SK-MEL-5 (cell line): ENCODE measurements at regions not wholly inside any gene's neighbourhood (a gene's known extent, or its start where the extent isn't known, plus 50 kb on each side); places are given as distances from the start of the nearest gene placed in this dataset.

Experiments
- DNase-seq: peaks from one replicate; pipeline ENCODE4 v3.0.0-alpha.2; 2016; ENCODE audit warnings: low read depth, low spot score
- in situ Hi-C: cut with HindIII; loops from 2 replicates; pipeline ENCODE4 v1.10.0; 2016; ENCODE audit warnings: low sequenced_read_pairs, high pct_unique_total_duplicates, low pct_unique_long_range_greater_than_20kb

DNA sequence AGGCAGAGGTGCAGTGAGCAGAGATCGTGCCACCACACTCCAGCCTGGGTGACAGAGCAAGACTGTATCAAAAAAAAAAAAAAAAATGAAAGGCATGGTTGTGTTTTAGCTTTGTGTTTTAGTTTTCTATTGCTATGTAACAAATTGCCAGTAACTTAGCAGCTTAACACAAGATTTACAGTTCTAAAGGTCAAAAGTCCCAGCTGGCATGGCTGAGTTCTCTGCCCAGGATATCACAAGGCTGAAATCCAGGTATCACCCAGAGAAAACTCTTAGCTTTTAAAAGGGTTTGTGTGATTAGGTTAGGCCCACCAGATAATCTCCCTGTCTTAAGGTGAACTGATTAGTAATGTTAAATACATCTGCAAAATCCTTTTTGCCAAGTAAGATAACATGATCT, 107.7 kb upstream of the YPEL5 start:
- in situ Hi-C loops = no loop called here
- DNase-seq = no peak

DNA sequence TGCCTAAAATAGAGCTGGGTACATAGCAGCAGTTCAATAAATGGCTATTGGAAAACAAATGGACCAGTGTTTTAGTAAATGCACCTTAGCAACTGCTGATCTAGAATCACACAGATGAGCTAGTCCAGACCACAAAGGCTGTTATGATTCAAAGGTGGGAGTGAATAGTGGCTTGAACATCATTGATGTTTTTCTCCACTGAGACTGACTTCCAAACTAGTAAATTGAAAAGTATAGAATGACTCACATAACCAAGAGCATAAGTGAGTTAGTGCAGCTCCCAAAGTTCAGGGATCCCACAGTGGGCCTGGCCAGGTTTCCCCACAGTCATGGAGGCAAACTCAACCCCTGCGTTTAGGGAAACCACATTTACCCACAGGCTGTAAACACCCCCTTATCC, 106.7 kb upstream of the YPEL5 start:
- peak; percentile 9 for DNase-seq
- in situ Hi-C loops = no loop called here

DNA sequence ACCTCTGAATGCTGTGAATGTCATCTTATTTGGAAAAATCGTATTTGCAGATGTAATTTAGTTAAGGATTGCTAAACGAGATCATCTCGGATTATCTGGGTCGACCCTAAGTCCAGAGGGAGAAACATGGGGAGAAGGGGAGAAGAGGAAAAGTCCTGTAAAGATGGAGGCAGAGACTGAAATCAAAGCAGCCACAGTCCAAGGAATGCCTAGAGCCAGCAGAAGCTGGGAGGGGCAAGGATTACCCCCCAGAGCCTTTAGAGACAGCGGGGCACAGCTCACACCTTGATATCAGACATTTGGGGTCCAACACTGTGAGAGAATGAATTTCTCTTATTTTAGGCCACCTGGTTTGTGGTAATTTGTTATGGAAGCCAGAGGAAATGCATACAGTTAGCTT, 104.9 kb upstream of the YPEL5 start:
- DNase-seq = no peak
- in situ Hi-C loops = no loop called here

DNA sequence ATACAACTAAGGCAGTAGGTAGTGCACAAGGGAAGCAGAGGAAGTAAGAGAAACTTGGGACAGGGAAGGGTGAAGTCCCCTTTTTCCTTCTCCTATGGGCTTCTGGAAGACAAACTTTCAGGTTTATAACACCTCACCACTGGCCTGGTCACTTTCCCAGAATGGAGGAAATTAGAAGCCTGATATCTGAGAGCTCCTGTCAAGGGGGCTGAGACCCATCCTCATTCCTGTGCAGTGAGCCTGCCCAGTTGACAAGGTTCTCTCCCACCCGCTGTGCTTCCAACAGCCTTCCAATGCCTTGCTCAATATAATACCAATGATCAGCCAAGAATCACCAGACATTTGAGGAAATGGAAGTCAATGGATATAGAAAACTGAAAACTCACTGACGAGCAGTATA, 100.4 kb upstream of the YPEL5 start:
- in situ Hi-C loops = no loop called here
- DNase-seq = no peak

DNA sequence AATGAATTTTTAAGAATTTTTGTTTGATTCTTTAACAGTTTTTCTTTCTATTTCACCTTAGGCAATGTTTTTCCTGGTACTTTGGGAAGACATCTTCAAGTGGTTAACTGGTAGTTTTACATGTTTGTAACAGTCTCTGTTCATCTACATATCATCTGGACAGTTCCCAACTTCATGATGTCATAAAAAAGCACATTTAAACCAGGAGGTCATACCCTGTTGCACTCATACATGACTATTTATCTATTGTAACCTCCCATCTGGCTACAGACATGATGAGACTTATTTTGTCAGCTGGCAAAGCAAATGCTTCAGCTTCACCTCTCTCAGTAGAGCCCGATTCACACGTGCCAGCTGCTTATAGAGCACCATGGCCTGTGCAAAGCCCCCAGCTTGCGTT, 99.8 kb upstream of the YPEL5 start:
- in situ Hi-C loops = no loop called here

DNA sequence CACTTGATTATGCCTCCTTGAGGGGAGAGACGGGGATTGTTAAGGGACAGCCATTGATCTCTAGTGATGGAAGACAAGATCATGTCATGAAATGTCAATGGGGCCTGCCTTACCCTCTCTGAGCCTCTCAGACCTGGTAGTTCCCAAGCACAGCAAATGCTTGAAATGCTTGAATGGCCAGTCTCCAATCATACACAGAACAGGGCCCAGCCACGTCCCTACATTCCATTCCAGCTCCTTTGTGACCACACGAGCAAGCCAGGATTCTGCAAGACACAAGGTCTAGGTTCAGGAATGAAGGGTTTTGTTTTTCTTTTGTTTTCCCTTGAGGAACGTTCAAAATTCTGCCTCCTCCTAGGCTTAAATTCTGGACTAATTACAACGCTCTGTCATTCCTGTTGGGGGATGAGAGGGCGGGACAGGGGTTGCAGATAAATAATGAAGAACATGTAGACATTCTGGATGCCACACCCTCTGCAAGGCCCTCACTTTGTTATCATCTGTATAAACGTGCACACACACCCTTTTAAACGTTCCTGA, 98.1 kb upstream of the YPEL5 start:
- in situ Hi-C loops = no loop called here
- DNase-seq = no peak

More for the DNA sequence above, 99.8 kb upstream of the YPEL5 start:
- no peak for DNase-seq

DNA sequence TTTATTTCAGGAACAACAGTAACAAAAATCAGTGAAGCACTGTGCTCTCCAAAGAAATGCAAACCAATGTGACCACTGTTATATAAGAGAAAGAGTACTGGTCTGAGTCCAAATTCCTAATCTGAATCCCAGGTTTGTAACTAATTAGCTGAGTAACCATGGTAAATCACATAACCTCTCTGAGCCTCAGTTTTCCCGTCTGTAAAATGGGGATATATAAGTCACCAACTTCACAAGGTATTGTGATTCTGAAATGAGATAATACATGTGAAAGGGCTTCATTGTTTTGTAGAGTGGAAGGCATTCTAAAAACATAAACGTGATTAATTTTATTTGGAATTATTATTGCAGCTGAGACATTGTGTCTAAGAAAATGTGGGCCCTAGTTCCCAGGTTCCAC, 91.3 kb upstream of the YPEL5 start:
- DNase-seq = no peak
- in situ Hi-C loops = no loop called here

DNA sequence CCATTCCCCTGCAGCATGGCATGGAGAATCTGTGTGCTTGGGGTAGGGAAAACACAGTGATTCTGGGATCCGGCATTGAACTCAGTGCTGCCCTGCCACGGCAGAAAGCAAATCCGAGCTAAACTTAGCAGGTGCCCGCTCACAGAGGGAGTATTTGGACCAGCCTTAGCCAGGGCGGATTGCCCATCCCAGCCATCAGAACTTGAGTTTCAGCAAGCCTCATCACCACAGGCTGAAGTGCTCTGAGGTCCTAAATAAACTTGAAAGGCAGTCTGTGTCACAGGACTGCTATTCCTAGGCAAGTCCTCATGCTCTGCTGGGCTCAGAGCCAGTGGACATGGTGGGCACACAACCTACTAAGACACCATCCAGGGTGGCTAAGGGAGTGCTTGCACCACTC, 86.2 kb upstream of the YPEL5 start:
- in situ Hi-C loops = no loop called here
- no peak for DNase-seq

DNA sequence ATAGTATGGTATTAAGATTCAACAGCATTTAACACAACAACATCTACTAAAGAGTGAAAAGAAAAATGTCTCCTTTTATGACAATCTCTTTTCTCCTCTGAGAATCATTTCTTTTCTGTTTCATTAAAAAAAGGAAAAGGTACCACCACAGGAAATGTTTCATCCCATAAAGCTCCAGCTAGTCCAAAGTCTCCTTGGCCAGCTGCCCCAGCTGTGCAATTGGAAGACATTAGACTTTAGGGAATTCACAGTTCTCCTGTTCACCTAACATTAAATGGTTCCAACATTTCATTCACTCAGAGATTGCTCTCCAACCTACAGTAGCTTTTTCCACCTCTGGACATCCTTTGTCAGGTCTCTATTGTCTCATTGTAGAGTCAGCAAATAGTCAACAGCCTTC, 78.7 kb upstream of the YPEL5 start:
- no peak for DNase-seq
- in situ Hi-C loops = no loop called here

DNA sequence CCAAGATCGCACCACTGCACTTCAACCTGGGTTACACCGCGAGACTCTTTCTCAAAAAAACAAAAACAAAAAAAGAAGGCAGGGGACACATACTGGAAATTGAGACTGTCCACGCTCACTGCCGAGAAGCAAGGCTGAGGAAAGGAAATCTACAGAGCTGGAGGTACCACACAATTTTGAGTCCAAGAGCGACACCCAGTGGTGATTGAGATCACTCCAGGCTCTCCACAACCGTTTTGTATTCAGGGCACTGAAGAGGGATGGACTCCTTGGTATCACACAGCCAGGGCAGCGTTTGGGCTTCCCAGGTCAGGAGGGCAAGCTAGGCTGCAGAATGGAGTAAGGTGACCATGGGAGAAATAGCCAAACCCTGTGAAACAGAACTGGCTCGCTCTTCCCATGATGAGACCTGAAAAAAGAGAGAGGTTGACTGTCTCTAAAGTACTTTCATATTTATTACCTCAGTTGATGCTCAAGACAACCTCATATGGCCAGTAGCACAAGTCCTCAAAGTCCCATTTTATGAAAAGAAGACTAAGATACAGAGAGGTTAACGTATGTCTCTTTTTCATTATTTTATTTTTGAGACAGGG, 74.5 kb upstream of the YPEL5 start:
- in situ Hi-C loops = no loop called here
- DNase-seq = peak; percentile 92

DNA sequence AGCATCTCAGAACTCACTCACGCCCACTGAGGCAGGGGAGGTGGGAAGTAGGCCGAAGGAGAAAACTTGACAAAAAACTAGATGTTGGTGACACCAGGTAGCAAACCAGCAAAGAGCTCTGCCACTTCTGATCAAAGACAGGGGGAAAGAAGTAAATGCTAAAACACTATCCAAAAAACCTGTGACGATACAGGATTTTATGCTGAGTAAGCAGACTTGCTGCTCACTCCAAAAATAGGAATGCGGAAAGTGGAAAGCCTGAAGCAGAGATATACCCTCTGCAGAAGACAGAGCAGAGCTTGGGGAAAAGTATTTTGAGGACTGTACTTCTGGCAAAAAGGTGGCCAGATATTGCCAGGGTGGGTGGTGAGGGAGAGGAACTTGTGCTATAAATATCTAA, 73.3 kb upstream of the YPEL5 start:
- in situ Hi-C loops = no loop called here
- no peak for DNase-seq

DNA sequence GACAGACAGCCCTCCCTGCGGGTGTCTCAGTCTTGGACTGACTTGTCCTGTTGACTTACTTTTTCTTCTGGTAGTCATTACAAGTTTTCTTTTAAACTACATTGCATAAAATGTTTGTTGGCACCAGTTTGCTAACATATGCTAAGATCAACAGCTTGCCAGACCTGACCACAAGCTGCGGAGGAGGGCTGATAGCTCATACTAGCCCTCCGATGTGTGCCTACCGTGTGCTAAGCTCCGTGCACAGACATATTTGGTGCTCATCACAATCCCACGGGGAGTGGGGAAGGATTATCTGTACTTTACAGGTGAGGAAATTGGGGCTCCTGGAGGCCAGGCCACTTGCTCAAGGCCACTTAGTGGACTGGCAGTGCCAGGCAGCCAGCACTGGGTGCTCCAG, 72.8 kb upstream of the YPEL5 start:
- DNase-seq = no peak
- in situ Hi-C loops = no loop called here

DNA sequence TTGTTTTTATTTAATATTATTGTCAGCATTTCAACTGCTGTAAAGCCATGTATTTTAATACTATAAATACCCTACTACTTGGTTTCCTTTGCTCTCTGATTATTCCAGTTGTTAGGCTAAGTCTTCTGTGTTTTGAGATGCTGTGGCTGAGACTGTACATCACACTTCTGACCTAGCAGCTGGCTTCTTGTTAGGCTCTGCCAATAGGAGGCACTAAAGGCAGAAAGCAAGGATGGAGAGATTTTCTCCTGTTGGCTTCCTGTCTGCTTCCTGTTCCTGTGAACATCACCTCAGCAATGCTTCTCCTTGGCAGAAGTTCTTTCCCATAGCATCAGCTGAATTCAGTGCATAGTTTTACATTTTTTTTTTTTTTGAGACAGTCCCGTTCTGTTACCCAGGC, 68.3 kb upstream of the YPEL5 start:
- in situ Hi-C loops = no loop called here
- peak; percentile 29 for DNase-seq

DNA sequence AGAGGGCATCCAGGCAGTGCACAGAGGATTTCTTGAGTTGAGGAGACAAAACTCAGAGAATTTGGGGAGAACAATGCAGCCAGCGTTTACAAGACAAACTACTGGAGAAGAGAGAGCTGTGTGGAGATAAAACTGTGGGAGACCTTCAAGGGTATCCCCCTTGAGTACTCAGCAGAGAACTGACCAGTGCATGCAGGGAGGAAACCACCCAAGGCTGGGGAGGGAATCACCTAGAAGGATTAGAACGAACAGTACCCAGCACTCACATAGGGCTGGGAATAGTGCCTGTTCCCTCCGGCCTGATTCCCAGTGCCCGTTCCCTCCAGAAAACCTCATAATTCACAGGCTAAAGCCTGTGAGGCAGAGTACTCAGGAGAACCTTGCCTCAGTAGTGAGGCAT, 61.9 kb upstream of the YPEL5 start:
- in situ Hi-C loops = no loop called here
- DNase-seq = no peak

DNA sequence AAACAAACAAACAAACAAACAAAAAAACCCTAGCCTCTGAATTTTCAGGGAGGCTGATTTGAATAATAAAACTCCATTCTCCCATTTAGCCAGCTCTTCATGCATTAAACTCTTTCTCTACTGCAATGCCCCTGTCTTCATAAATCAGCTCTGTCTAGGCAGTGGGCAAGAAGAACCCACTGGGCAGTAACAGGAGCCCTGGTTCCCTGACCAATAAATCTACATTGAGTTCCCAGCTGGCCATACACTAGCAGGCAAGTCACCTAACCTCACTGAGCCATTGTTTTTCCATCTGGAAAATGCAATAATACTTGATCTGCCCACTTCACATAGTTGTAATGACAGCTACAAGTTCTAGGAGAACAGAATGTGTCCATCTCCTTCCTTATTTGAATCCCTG, 57.6 kb upstream of the YPEL5 start:
- no peak for DNase-seq
- in situ Hi-C loops = no loop called here

DNA sequence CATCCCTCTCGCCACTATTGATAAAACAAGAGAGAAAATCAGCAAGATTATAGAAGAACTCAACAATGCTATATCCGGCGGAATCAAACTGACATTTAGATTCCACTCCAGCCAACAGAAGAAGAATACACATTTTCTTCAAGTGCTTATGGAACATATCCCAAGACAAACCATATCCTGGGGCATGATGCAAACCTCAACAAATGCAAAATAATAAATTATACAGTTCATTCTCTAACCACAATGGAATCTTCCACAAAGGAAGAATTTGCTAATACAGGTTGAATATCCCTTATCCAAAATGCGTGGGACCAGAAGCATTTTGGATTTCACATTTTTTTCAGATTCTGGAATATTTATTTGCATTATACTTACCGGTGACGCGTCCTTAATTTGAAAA, 51.4 kb upstream of the YPEL5 start:
- no peak for DNase-seq
- in situ Hi-C loops = no loop called here

DNA sequence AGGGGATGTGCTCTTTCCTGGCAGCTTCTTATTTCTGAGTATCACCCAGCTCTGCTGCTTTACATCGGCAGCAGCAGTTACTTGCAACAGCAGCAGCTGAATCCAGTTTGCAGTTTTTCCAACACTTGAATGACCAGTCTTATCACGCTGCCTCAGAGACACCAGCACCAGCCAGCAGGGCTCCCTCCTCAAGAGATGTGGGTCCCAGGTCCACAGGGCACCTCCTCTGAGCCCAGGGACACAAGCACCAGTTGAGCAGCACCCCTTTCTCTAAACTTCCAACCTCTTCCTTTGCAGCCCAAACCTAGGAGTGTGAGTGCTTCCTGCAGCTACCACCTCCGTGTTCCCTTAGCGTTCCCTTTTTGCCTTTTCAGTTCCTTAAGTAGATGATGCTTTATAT, 50.4 kb upstream of the YPEL5 start:
- no peak for DNase-seq
- in situ Hi-C loops = no loop called here
